IMR-90 (cell line): ENCODE measurements at regions not wholly inside any gene's neighbourhood (a gene's known extent, or its start where the extent isn't known, plus 50 kb on each side); places are given as distances from the start of the nearest gene placed in this dataset.

Source experiments
- ATAC-seq: fragments of 200-7000 bp; cut with Tn5 transposase; 2 replicates; pipeline ENCODE4 v1.9.1; 2020; ENCODE audit warnings: low read depth, mild to moderate bottlenecking, moderate library complexity
- BruUV-seq: library from RNA; stranded (reverse); fragments of 400-500 nt; replicated peaks from 2 replicates; lab custom pipeline; 2021; lab: Mats Ljungman, UMichigan
- CTCF ChIA-PET: fragments of 300-600 bp; formaldehyde crosslinking; extraction: SDS; loops from one replicate; lab custom pipeline; 2021; ENCODE audit warnings: antibody characterized with exemption; lab: Yijun Ruan, JAX
- POLR2A ChIA-PET: fragments of 300-600 bp; sonication (Branson Sonifier 250); formaldehyde crosslinking; loops from one replicate; lab custom pipeline; 2022; ENCODE audit warnings: antibody characterized with exemption; ENCODE audit not compliant: unreplicated experiment; lab: Charles Lee
- DNase-seq: peaks from one replicate; pipeline ENCODE4 v3.0.0; 2013
- H2AFZ ChIP-seq: replicated peaks from 2 replicates; pipeline ENCODE3; 2013; ENCODE audit warnings: low read length, mild to moderate bottlenecking; ENCODE audit not compliant: poor library complexity
- H2AK5ac ChIP-seq: 2 replicates; pipeline ENCODE4 v1.6.1; 2013; ENCODE audit warnings: low read depth, low read length, inconsistent platforms
- H2AK9ac ChIP-seq: replicated peaks from 2 replicates; pipeline ENCODE3; 2013; ENCODE audit warnings: mild to moderate bottlenecking, low read depth, low read length, moderate library complexity; ENCODE audit not compliant: poor library complexity
- H2BK120ac ChIP-seq: 2 replicates; pipeline ENCODE4 v1.6.1; 2013; ENCODE audit warnings: low read depth, low read length, inconsistent platforms
- H2BK15ac ChIP-seq: 3 replicates; pipeline ENCODE4 v1.6.1; 2013; ENCODE audit warnings: low read depth, low read length, inconsistent platforms
- H2BK20ac ChIP-seq: 2 replicates; pipeline ENCODE4 v1.6.1; 2013; ENCODE audit warnings: low read depth, mild to moderate bottlenecking, inconsistent platforms, low read length, moderate library complexity
- H2BK5ac ChIP-seq: 2 replicates; pipeline ENCODE4 v1.6.1; 2013; ENCODE audit warnings: mild to moderate bottlenecking, low read depth, low read length, inconsistent platforms; ENCODE audit not compliant: poor library complexity, severe bottlenecking
- H3K14ac ChIP-seq: replicated peaks from 2 replicates; pipeline ENCODE4 v1.6.1; 2013; ENCODE audit warnings: low read depth, low read length, inconsistent platforms
- H3K18ac ChIP-seq: 2 replicates; pipeline ENCODE4 v1.6.1; 2013; ENCODE audit warnings: low read depth, low read length, control low read depth
- H3K23ac ChIP-seq: 2 replicates; pipeline ENCODE4 v1.6.1; 2013; ENCODE audit warnings: low read depth, low read length, inconsistent platforms
- H3K27ac ChIP-seq: 2 replicates; pipeline ENCODE4 v1.5.1; 2013; ENCODE audit warnings: mild to moderate bottlenecking, control low read depth, low read length; ENCODE audit not compliant: insufficient read depth
- H3K27me3 ChIP-seq: 2 replicates; pipeline ENCODE4 v1.6.1; 2013; ENCODE audit warnings: low read length; ENCODE audit not compliant: control insufficient read depth, insufficient read depth
- H3K36me3 ChIP-seq: 2 replicates; pipeline ENCODE4 v1.6.1; 2013; ENCODE audit warnings: low read length, mixed read lengths; ENCODE audit not compliant: control insufficient read depth, insufficient read depth
- H3K4ac ChIP-seq: 2 replicates; pipeline ENCODE4 v1.6.1; 2013; ENCODE audit warnings: low read depth, low read length, inconsistent platforms
- H3K4me1 ChIP-seq: 2 replicates; pipeline ENCODE4 v1.6.1; 2013; ENCODE audit warnings: low read length, mixed read lengths; ENCODE audit not compliant: control insufficient read depth, insufficient read depth
- H3K4me2 ChIP-seq: 2 replicates; pipeline ENCODE4 v1.6.1; 2013; ENCODE audit warnings: low read depth, mild to moderate bottlenecking, control low read depth, low read length, moderate library complexity
- H3K4me3 ChIP-seq: 2 replicates; pipeline ENCODE4 v1.5.1; 2013; ENCODE audit warnings: low read depth, mild to moderate bottlenecking, control low read depth, low read length, moderate library complexity; ENCODE audit not compliant: insufficient read depth
- H3K56ac ChIP-seq: 2 replicates; pipeline ENCODE4 v1.6.1; 2013; ENCODE audit warnings: low read length, inconsistent platforms; ENCODE audit not compliant: insufficient read depth; ENCODE audit errors: extremely low read depth
- H3K79me1 ChIP-seq, 2 experiments: 2 replicates each; pipeline ENCODE4 v1.6.1; 2013; ENCODE audit warnings: low read length in 2 of 2, inconsistent platforms in 1 of 2, low read depth in 1 of 2
- H3K9ac ChIP-seq: 2 replicates; pipeline ENCODE4 v1.6.1; 2013; ENCODE audit warnings: low read depth, low read length, control low read depth
- H3K9me1 ChIP-seq: 2 replicates; pipeline ENCODE4 v1.6.1; 2013; ENCODE audit warnings: low read length, inconsistent platforms; ENCODE audit not compliant: insufficient read depth
- H3K9me3 ChIP-seq: 2 replicates; pipeline ENCODE4 v1.6.1; 2013; ENCODE audit warnings: low read length; ENCODE audit not compliant: control insufficient read depth, insufficient read depth
- H4K20me1 ChIP-seq: 2 replicates; pipeline ENCODE4 v1.6.1; 2013; ENCODE audit warnings: low read length, inconsistent platforms; ENCODE audit not compliant: insufficient read depth
- H4K5ac ChIP-seq: 2 replicates; pipeline ENCODE4 v1.6.1; 2013; ENCODE audit warnings: mild to moderate bottlenecking, low read depth, low read length, control low read depth
- H4K8ac ChIP-seq, 2 experiments: 2 replicates each; pipeline ENCODE4 v1.6.1; 2013; ENCODE audit warnings: low read depth in 2 of 2, low read length in 2 of 2, control low read depth in 1 of 2, inconsistent platforms in 1 of 2
- H4K91ac ChIP-seq: 2 replicates; pipeline ENCODE4 v1.6.1; 2013; ENCODE audit warnings: low read depth, low read length, inconsistent platforms; ENCODE audit not compliant: insufficient read depth
- MAZ ChIP-seq: IDR thresholded peaks from 2 replicates; pipeline ENCODE4 v1.6.1; 2012; ENCODE audit warnings: low read depth, mild to moderate bottlenecking, low read length, improper control_type of control experiment, moderate library complexity, borderline replicate concordance
- NFE2L2 ChIP-seq: fragments of 150-350 bp; IDR thresholded peaks from 2 replicates; pipeline ENCODE4 v1.6.1; 2016; ENCODE audit warnings: low read depth, mild to moderate bottlenecking, low read length
- RAD21 ChIP-seq: IDR thresholded peaks from 2 replicates; pipeline ENCODE4 v1.6.1; 2012; ENCODE audit warnings: low read length, improper control_type of control experiment
- WGBS, 2 experiments: methylation state at CpG; one replicate each; pipeline versions ENCODE4 v1.1.5 to v1.1.7; 2013; ENCODE audit warnings: missing lambda C conversion rate in 2 of 2; ENCODE audit not compliant: insufficient read length in 1 of 2; ENCODE audit errors: extremely low coverage in 2 of 2; 5-methylcytosine and 5-hydroxymethylcytosine counted together
- dilution Hi-C: fragments of 300-500 bp; cut with HindIII; formaldehyde crosslinking; loops from one replicate; pipeline ENCODE4 v1.14.3; 2018; ENCODE audit warnings: low sequenced_read_pairs; ENCODE audit not compliant: unreplicated experiment
- in situ Hi-C: fragments of 300-500 bp; cut with MboI; formaldehyde crosslinking; loops from 3 replicates; pipeline ENCODE4 v1.14.3; 2019; ENCODE audit warnings: low sequenced_read_pairs, inconsistent platforms, mixed read lengths
- intact Hi-C: fragments of 100-400 bp; cut with micrococcal nuclease; formaldehyde crosslinking; loops from 2 replicates; pipeline ENCODE4 v1.10.0; 2022

GRCh38 chr12:128205145-128205544 lies 61.8 kb upstream of the TMEM132C start:
- H4K8ac ChIP-seq, result no peak overlapping the region
- no peak overlapping the region for H2BK120ac ChIP-seq
- BruUV-seq, result no TSS peak
- H2BK5ac ChIP-seq, result peak overlapping the region; percentile 2
- no peak overlapping the region for H3K4me2 ChIP-seq
- peaks cover 26% of the 10 kb centered on the region for H3K9me3 ChIP-seq
- CTCF ChIA-PET, result no interaction called here
- no peak overlapping the region for H3K27ac ChIP-seq
- no peak overlapping the region for H3K4me3 ChIP-seq
- no peaks in the 10 kb centered on the region for H3K27me3 ChIP-seq
- H3K23ac ChIP-seq, result no peak overlapping the region
- no peak overlapping the region for H3K14ac ChIP-seq
- H3K9me1 ChIP-seq, result no peaks in the 10 kb centered on the region
- ATAC-seq, result no peak
- dilution Hi-C loops, result no loop called here
- no peak for DNase-seq
- H4K91ac ChIP-seq, result no peak overlapping the region
- H2BK20ac ChIP-seq, result no peak overlapping the region
- no peak overlapping the region for H2BK15ac ChIP-seq
- no peak overlapping the region for H3K4ac ChIP-seq
- intact Hi-C loops, result no loop called here
- no peaks in the 10 kb centered on the region for H3K4me1 ChIP-seq
- H3K18ac ChIP-seq, result no peak overlapping the region
- no peak overlapping the region for H2AK9ac ChIP-seq
- no peak overlapping the region for H3K9ac ChIP-seq
- no peak overlapping the region for H3K56ac ChIP-seq
- H4K5ac ChIP-seq, result no peak overlapping the region
- H2AFZ ChIP-seq, result no peak overlapping the region
- H3K36me3 ChIP-seq, result no peaks in the 10 kb centered on the region
- in situ Hi-C loops, result no loop called here
- H4K20me1 ChIP-seq, result no peaks in the 10 kb centered on the region
- H3K79me1 ChIP-seq, result no peaks in the 10 kb centered on the region
- TF ChIP-seq MAZ (no peak), RAD21 (no peak), NFE2L2 (no peak)
- WGBS, 2 experiments, result 46% methylated on average over 3 of the region's 3 CpGs; no CpG with 5 or more reads in 1 of the 2 experiments
- POLR2A ChIA-PET, result no interaction called here
- no peak overlapping the region for H2AK5ac ChIP-seq
